Esophagus muscularis mucosa (tissue), 3 donors: ENCODE measurements at regions not wholly inside any gene's neighbourhood (a gene's known extent, or its start where the extent isn't known, plus 50 kb on each side); places are given as distances from the start of the nearest gene placed in this dataset.
"Not testable (repeated sequence)": the region's sequence is repeated elsewhere in the genome, so short reads cannot be mapped to it uniquely, and the experiment has no call there.

Experiments
- CTCF ChIP-seq, 3 experiments: fragments of 200-600 bp in 2 of 3; fragments of 450-650 bp in 1 of 3; sonication (generic) in 2 of 3; IDR thresholded peaks; one replicate each; pipeline ENCODE4 v1.5.1; 2017 to 2019; ENCODE audit warnings: antibody characterized with exemption in 3 of 3, mild to moderate bottlenecking in 2 of 3, moderate library complexity in 1 of 3
- POLR2A ChIP-seq: fragments of 450-650 bp; IDR thresholded peaks from one replicate; pipeline ENCODE4 v1.6.1; 2017; ENCODE audit warnings: antibody characterized with exemption, moderate library complexity, mild to moderate bottlenecking, low read depth
- POLR2AphosphoS5 ChIP-seq, 2 donors: sonication (generic); formaldehyde crosslinking; IDR thresholded peaks; one replicate each; pipeline ENCODE4 v1.6.1; 2017; ENCODE audit warnings: antibody characterized with exemption in 2 of 2

- not testable (repeated sequence) for TF ChIP-seq CTCF (IDR thresholded peaks at IDR 0.05); POLR2AphosphoS5 (IDR thresholded peaks at IDR 0.05); POLR2A
Observed at GRCh38 chr5:116769953-116770352, 195.3 kb upstream of the SEMA6A start.
